HepG2 (cell line): ENCODE measurements at regions not wholly inside any gene's neighbourhood (a gene's known extent, or its start where the extent isn't known, plus 50 kb on each side); places are given as distances from the start of the nearest gene placed in this dataset.

ENCODE experiments used
- ELF1 ChIP-seq: sonication (generic); formaldehyde crosslinking; IDR thresholded peaks from 2 replicates; pipeline ENCODE4 v1.4.0; 2020; ENCODE audit warnings: missing genetic modification reagents
- KAT7 ChIP-seq: IDR thresholded peaks from 2 replicates; pipeline ENCODE4 v1.6.1; 2018; ENCODE audit warnings: borderline replicate concordance, missing compliant biosample characterization
- MTA3 ChIP-seq: sonication (generic); formaldehyde crosslinking; IDR thresholded peaks from 2 replicates; pipeline ENCODE4 v1.4.0; 2020; ENCODE audit warnings: missing genetic modification reagents
- POLR2A ChIP-seq, 2 experiments: IDR thresholded peaks; 2 replicates each; pipeline ENCODE4 v1.6.1; 2011; ENCODE audit warnings: low read depth in 2 of 2, low read length in 2 of 2, mild to moderate bottlenecking in 1 of 2, moderate library complexity in 1 of 2; ENCODE audit not compliant: insufficient read depth in 1 of 2
- SKIL ChIP-seq: sonication (generic); formaldehyde crosslinking; IDR thresholded peaks from 2 replicates; pipeline ENCODE4 v1.8.0; 2022; ENCODE audit warnings: missing genetic modification reagents, mild to moderate bottlenecking, moderate library complexity, borderline replicate concordance
- TP53 ChIP-seq: sonication (generic); formaldehyde crosslinking; conservative IDR thresholded peaks from 2 replicates; pipeline ENCODE4 v1.4.0; 2020; ENCODE audit warnings: missing genetic modification reagents
- ZBTB21 ChIP-seq: sonication (generic); formaldehyde crosslinking; IDR thresholded peaks from 2 replicates; pipeline ENCODE4 v1.4.0; 2020; ENCODE audit warnings: missing genetic modification reagents
- ZNF17 ChIP-seq: sonication (generic); formaldehyde crosslinking; IDR thresholded peaks from 2 replicates; pipeline ENCODE4 v1.5.0; 2020; ENCODE audit warnings: mild to moderate bottlenecking, missing genetic modification reagents
- ZNF777 ChIP-seq: sonication (generic); formaldehyde crosslinking; IDR thresholded peaks from 2 replicates; pipeline ENCODE4 v1.4.0; 2020; ENCODE audit warnings: missing genetic modification reagents
- TF ChIP-seq, protein P1 (sequence below): sonication (generic); formaldehyde crosslinking; IDR thresholded peaks from 2 replicates; pipeline ENCODE4 v1.5.0; 2020; ENCODE audit warnings: mild to moderate bottlenecking, low read depth, missing genetic modification reagents, borderline replicate concordance
- TF ChIP-seq, protein P2 (sequence below), 2 experiments: sonication (generic) in 1 of 2; formaldehyde crosslinking in 1 of 2; IDR thresholded peaks; 2 replicates each; pipeline versions ENCODE4 v1.5.1 to v1.6.1; 2011 to 2020; ENCODE audit warnings: borderline replicate concordance in 1 of 2, low read depth in 1 of 2, low read length in 1 of 2, mild to moderate bottlenecking in 1 of 2, missing genetic modification reagents in 1 of 2, moderate library complexity in 1 of 2
- TF ChIP-seq, protein P3 (sequence below): sonication (generic); formaldehyde crosslinking; IDR thresholded peaks from 2 replicates; pipeline ENCODE4 v1.5.0; 2020; ENCODE audit warnings: mild to moderate bottlenecking, missing genetic modification reagents, moderate library complexity

DNA sequence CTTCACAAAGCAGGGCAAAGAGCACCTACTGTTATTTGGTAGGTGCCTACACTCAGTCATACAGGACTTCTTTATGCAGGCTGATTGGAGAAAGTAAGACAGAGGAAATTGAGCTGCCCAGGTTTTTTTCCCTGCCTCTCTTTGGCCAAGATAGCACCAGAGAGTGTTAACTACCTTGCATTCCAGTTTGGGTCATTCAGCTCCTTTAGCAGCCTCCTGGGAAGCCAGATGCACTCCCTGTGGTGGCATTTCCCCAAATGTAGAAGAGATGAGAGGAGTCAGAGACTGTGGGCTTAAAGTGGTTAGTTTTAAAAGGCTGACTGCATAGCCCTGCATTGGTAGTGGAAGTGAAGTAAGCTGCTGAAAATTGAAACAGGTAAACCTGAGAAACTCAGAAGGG, 358.4 kb downstream of the BCKDHB start:
- TF ChIP-seq ZNF777 (CRISPR knock-in tag) (no peak), TP53 (CRISPR knock-in tag) (no peak), ZBTB21 (CRISPR knock-in tag) (no peak), SKIL (CRISPR knock-in tag) (no peak), KAT7 (CRISPR knock-in tag) (no peak), POLR2A (IDR thresholded peaks at IDR 0.05; ENCODE audit: insufficient read depth in 1 of 2, low read depth in 2 of 2, low read length in 2 of 2) (no peak), ZNF17 (no peak), MTA3 (CRISPR knock-in tag) (no peak), ELF1 (CRISPR knock-in tag) (no peak)
- TF ChIP-seq, protein P1, sequence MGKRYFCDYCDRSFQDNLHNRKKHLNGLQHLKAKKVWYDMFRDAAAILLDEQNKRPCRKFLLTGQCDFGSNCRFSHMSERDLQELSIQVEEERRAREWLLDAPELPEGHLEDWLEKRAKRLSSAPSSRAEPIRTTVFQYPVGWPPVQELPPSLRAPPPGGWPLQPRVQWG (CRISPR knock-in tag) = no peak
- TF ChIP-seq, protein P2, sequence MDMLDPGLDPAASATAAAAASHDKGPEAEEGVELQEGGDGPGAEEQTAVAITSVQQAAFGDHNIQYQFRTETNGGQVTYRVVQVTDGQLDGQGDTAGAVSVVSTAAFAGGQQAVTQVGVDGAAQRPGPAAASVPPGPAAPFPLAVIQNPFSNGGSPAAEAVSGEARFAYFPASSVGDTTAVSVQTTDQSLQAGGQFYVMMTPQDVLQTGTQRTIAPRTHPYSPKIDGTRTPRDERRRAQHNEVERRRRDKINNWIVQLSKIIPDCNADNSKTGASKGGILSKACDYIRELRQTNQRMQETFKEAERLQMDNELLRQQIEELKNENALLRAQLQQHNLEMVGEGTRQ (IDR thresholded peaks at IDR 0.05; ENCODE audit: low read depth, low read length) = no peak
- TF ChIP-seq, protein P2 (CRISPR knock-in tag; IDR thresholded peaks at IDR 0.05; ENCODE audit: borderline replicate concordance) = no peak
- TF ChIP-seq, protein P3, sequence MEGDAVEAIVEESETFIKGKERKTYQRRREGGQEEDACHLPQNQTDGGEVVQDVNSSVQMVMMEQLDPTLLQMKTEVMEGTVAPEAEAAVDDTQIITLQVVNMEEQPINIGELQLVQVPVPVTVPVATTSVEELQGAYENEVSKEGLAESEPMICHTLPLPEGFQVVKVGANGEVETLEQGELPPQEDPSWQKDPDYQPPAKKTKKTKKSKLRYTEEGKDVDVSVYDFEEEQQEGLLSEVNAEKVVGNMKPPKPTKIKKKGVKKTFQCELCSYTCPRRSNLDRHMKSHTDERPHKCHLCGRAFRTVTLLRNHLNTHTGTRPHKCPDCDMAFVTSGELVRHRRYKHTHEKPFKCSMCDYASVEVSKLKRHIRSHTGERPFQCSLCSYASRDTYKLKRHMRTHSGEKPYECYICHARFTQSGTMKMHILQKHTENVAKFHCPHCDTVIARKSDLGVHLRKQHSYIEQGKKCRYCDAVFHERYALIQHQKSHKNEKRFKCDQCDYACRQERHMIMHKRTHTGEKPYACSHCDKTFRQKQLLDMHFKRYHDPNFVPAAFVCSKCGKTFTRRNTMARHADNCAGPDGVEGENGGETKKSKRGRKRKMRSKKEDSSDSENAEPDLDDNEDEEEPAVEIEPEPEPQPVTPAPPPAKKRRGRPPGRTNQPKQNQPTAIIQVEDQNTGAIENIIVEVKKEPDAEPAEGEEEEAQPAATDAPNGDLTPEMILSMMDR (CRISPR knock-in tag) = no peak
